Suppressor macrophage treated with lipopolysaccharide for 4 hours (primary cell): ENCODE measurements at regions not wholly inside any gene's neighbourhood (a gene's known extent, or its start where the extent isn't known, plus 50 kb on each side); places are given as distances from the start of the nearest gene placed in this dataset.

Experiments used
- DNase-seq: peaks from one replicate; pipeline ENCODE4 v3.0.0-alpha.2; 2020

DNA sequence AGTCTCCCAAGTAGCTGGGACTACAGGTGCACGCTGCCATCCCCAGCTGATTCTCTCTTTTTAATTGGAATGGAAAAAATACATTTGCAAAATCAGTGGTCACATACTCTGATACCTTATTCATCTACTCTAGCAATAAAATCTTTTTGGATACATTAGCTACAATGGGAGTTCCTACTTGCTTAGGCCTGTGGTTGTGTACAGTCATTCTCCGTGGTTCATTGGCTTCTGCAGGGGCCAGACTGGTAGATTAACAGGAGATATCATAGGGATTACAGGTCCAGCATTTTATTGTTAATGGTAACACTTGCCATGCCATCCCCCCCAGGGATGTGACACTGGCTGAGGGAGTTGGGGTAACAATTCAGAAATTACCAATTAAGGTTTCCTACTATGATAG, 140.0 kb downstream of the ADAMTS15 start:
- no peak for DNase-seq

DNA sequence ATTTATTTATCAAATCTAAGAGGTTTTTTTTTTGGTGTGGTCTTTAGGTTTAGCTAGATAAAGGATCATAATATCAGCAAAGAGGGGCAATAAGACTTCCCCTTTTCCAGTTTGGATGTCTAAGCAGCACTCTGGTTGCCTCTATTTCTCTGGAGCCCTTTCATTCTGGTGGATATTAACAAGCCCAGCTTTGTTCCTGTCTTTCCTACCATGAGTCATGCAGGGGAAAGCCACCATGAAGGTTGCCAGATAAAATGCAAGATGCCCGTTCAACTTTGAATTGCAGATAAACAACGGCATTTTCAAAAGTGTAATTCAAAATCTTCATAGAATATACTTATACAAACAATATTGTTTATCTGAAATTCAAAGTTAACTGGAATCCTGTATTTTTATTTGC, 143.6 kb downstream of the ADAMTS15 start:
- DNase-seq, result no peak

DNA sequence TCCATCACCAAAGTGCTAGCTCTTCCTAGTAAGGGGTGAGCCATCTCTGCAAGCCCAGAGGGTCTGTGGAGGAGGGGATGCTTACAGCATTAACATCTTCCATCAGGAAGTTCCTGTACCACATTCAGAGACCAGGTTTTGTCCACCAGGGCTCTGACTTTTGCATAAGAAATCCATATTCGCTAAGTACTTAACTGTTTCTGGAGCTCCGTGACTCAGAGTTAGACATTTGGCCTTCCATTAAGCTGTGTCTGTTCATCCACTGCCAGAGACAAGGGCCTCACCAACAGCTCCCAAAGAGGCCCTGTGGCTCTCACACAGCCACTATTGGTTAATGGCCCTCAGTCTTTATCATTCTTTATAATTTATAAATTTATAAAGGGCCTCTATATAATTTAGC, 144.6 kb downstream of the ADAMTS15 start:
- DNase-seq, result no peak

DNA sequence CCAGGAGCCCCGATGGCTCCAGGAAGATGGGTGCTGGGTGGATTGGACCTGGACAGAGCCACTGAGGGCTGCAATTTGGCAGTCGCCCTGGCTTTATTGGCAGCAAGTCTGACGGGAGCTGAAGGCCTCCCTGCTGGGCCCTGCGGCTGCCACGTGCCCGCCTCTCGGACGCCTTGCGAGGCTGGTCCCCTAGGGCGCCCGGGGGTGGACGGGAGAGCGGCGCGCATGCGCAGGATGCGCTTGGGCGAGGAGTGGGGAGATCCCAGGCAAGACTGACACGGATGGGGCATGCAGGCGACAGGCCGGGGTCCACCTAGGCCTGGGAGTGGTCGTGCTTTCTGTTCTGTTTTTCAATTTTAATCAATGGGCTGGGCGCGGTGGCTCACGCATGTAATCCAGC, 150.0 kb downstream of the ADAMTS15 start:
- no peak for DNase-seq

DNA sequence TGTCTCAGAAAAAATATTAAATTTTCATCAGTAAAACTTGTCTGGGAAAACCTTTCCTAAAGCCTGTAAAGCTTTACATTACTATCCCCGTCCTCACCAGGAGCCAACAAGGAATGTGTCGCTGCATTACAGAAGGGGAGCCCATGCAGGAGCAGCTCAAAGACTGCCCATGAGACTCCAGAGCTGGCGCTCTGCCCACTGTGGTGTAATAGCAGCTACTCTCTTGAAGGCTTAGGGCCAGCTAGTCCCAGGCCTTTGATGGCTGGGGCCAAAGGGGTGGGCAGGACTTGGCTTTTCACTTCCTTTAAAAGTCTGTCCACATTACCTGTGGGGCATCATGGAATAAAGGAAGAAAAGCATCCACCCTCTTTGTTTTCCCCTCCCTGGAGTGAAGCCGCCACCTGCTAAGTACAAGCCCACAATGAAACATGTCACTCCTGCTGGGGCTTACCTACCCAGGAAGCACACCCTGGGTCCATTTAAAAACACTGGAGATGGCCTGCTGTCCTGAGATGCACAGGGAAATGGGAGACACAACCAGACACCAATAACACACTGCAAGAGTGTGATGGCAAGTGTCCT, 150.7 kb downstream of the ADAMTS15 start:
- no peak for DNase-seq

DNA sequence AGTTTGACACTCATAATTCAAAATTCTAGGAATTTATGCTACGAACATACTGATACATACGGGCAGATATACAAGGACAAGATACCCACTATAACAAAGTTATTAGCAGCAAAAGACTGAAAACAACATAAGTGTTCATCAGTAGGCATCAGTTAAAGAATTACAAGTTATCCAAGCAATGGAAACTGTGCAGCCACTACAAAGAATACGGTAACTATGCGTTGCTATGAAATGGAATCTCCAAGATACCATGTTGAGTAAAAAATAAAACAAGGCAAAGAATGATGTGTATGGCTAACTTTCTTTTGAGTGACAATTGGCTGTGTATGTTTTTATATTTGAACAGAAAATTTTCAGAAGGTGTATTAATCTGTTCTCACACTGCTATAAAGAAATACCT, 151.7 kb downstream of the ADAMTS15 start:
- DNase-seq, result no peak

DNA sequence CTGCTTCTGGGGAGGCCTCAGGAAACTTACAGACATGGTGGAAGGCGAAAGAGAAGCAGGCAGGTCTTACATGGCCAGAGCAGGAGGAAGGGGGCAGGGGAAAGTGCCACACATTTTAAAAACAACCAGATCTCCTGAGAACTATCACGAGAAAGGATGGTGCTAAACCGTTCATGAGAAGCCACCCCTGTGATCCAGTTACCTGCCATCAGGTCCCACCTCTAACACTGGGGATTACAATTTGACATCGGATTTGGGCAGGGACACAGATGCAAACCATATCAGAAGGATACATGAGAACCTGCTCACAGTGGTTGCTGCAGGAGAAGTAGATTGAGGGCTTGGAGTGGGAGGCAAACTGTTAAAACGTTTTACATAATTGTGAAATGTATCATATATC, 152.2 kb downstream of the ADAMTS15 start:
- DNase-seq, result no peak

DNA sequence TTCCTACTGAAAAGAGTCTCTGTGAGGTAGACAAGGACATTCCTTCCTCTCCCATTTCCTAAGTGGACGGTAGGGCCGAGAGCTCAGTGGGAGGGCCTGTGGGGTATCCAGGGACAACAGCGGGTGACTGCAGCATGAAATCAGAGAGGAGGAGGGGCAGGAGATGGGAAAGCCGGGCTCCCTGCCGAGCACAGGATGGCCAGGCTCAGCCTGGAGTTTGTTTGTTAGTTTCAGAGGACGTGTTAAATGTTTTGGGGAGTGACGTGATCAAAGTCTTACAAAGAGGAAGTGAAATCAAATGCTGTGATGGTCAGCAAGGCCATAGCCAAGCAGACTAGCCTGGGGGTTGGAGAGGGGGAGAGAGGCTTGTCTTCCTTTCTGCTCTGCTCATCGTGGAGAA, 152.7 kb downstream of the ADAMTS15 start:
- peak; percentile 64 for DNase-seq

DNA sequence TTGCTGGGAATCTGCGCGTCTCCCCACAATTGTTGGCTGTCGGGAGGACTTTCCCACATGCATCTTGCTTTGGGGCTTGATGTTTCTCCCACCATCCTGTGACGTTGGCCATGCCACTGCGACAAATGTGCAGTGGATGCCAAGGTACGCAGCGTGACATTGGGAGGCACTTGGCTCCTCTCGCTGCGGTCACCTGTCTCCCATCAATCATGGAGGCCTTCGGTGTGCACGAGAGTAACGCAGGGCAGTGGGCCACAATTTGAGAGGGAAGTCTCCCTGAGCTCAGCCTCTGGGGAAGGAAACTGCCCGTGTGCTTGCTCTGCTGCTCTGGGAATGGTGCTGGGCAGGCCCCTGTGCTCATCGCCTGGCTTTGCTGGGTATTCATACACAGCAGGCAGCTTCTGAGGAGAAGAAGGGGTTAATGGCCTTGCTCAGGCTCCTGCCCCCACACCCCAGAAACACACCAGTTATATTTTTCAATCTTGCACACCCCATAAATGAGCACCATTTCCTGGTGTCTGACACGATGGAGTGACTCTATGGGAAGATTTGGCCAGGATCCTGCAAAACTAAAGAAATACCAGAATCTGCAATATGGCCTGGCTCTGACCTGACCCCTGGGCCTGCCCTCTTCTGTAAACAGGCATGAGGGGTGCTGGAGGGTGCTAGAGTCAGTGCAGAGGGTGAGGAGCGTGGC, 153.5 kb downstream of the ADAMTS15 start:
- no peak for DNase-seq

DNA sequence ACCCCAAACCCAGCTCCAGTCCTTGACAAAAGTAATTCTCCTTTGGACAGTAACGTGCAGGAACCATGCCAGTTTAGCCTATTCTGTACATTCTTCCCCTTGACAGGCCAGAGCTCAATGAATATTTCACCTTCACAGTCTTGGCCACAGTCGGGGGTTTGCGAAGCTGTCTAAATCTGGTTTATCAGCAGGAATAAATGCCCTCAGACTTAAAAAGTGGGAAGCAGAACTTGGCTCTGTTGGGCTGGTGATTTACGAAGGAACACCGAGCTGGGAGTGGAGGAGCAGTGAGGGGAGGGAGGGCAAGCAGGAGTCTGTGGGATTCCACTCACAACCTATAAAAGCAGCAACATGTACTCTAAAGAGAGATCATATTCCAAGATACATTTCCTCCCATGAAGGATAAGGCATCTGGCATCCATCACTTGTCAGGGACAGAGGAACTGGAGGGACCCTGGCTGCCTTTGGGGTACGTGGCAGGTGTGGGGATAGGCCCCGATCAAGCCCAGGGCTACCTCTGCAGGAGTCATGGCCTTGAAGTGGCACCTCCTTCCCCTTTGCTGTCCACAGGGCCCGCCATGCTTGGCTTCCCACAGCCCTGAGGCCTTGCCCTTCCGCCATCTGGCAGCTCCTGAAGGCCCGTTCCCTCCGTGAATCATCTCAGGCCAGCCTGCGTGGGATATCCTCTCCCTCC, 154.3 kb downstream of the ADAMTS15 start:
- no peak for DNase-seq

DNA sequence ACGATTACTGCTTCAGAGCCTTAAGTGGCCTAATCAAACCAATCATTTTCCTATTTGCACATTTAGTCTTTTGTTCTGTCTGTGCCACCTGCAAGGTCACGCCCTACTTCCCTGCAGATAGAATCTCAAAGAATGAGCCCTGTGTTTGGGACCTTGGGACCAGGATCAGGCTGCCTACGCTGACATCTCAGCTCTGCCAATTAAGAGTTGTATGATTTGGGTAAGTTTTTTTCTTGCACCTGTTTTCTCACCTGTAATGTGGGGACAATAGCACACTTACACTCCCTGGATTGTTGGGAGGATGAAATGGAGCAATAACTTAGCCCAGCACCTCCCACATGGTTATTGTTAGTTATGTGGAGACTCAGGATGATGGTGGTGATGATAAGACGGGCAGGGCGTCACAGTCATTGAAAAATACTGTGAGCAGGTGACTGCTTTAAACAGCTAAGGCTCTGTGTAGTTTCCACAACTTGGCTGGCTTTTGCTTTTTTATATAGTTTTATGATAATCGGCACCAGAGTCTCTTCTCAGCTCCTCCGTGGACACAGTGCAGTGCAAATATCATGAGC, 155.0 kb downstream of the ADAMTS15 start:
- no peak for DNase-seq

DNA sequence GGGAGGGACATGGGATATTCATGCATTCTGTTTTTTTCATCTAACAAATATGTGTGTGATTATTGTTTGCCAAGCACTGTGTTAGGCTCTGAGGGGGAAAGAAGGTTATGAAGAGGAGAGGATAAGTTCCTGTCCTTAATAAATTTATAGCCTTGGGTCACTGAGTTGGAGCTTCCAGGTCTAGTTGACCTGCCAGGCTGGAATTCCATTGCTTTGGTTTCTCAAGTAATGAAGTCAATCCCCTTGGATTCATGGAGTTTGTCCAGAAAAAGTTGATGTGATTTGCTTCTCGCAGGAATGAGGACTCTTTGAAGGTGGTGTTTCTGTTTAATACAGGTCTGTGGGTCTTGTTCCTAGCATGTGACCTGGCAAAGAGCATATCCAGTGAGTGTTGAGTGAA, 156.2 kb downstream of the ADAMTS15 start:
- DNase-seq, result no peak

DNA sequence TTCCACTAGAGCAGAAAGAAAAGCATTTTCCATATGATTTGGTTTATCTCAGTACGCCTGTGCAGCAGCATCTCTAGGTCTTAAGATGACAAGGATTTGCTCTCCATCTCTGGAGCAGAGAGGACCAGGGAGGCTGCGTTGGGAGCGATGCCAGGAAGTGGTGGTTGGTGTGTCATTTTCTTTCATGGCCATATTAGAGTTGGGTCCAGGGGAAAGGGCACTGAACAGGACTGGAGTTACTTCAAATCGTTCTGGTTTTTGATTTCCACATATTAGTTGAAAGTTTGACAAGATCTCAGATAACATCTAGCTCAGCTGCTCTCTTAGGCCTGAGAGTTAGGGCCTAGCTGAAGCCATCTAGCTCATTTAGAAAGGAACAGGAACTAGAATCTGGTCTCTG, 157.7 kb downstream of the ADAMTS15 start:
- DNase-seq, result no peak

DNA sequence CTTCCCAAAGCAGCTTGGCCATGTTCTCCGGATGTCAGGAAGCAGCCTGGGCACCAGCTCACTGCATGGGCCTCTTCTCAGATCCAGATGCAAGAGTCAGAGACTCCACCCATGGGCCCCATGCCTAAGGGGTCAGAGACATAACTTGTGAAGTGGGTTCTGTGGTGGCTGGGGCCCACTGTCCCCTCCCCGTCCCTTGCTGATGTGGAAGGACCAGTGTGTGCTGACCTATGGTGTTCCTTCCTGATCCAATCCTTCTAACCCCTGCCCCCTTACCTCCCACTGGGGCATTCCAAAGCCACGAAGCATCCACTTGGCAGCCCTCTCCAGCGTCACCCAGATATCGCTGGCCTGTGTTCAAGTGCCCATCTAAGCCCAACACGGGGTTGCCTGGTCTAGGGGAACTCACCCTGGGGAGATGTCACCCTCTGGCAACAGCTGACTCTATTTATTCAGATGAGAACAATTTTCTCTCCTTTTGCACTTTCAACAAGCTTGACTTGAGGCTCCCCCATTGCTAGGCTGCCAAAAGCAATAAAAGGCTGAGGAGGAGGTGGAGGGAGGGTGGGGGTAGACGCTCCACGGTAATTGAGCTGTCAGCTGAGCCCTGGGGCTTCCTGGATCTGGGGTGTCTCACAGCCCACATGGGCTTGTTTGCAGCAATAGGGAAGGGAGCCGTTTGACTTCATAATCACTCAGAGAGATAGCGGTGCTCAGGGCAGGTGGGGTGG, 158.5 kb downstream of the ADAMTS15 start:
- no peak for DNase-seq

DNA sequence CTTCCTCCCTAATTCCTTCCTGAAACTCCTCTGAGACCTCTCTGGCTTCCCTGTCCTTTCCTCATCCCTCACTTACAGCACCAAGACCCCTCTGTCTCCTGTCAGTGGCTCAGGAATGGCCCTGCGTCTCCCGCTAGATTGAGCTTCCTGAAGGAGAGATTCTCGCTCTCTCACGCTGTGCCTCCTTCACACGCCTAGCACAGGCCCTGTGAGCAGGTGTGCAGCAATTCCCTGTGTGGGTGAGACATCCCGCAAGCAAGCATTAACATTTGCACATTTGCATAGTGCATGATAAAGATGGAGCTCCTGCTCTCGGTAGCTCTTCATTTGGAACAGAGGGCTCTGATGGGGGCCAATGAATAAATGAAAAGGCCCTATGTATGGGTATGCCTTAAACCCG, 159.8 kb downstream of the ADAMTS15 start:
- DNase-seq, result no peak

DNA sequence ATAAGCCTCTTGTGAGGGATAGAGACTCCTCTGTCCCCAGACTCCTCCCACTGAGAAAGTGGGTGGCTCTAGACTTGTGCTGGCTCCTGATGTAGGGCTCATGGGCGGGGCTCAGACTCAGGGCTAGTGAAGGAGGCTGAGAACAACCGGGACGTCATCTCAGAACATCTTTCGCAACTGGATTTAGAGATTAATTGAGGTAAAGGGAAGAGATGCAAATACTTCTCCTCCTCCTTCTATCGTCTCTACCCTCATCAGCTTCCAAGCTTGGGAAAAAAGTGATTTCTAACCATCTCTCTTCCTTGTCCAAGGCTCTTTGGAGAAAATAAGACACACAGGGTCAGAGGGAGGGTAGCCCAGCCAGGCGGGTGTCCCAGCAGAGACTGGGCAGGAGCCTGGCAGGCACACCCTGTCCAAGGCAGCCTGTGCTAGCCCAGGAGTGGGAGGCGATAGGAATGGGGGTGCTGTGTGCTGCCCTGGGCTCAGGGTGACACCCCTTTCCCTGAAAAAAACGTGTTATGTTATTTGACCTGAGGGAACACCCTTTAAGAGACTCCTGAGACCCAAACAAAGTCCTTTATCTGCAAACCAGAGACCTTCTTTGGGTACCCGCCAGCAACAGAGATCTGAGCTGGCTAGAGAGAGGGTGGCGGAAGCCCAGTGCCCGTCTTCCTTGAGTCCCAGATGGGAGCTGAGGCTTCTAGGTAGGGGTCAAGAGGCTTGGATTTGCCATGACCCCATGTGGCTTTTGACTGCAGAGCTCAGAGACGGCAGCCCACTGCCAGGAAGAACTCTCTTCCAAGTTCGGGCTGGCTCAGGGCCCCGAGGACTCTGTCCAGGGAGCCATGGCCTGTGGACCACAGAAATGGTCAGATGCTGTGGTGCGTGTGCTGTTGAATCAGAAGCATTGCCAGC, 160.9 kb downstream of the ADAMTS15 start:
- DNase-seq, result peak; percentile 11

DNA sequence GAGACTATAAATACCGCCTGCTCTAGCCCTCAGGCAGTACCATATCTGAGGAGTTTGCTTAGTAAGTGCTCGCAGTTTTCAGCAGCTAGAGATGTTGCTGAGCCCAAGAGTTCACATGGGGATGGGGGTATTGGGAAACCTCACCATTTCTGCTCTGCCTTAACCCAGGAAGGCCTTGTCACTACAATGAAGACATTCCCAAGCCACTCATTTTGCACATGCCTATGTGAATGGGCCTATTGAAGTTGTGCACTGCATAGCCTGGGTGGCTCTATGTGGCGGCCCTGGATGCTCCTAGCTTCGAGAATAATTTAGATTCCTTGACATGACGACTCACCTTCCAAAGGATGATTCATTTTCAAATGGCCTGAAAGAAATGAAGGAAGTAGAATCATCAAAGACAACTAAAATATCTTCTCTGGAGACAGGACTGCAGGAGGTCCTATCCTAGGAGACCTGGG, 163.4 kb downstream of the ADAMTS15 start:
- DNase-seq, result no peak

DNA sequence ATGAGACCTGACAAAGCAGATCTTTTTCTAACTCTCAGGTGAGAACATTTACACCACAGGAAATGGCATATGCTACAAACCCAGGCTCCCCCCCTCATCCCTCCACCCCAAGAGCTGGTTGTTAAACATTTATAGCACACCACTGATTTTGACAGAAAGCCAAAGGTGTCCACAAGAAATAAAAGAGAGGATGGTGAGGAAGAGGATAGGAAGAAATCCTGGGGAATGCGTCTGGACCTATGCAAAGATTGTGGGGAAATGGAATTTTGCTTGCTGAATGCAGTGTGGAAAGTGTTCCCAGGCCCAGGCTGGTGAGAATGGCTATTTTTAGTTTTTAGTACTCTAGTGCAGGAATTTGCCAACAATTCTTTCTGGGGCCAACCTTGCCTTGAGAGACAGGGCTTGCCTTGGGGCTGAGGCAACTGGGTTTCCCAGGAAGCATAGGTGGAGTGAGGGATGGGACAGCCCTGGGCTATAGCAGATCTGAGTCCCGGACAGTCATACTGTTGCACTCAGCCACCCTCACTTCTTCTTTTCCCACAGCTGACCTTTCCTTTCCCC, 163.9 kb downstream of the ADAMTS15 start:
- peak; percentile 53 for DNase-seq

DNA sequence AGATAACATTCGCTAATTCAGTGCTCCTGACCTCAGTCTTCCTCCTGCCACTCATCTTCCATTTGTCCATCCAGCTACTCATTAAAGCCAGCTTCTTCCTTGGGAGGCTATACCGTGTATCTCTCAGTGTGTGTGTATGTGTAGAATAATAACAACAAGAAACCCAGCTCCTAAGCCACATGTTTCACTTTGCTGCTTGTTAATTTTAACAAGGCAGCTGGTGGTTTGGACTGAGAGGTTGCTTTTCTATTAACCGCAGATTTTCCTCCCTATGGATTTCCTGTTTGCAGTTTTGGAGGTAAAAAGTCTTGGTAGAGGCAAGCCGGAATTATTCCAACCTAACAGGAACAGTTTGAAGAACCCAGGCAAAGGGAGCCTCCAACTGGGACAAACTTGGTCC, 165.0 kb downstream of the ADAMTS15 start:
- DNase-seq, result no peak

DNA sequence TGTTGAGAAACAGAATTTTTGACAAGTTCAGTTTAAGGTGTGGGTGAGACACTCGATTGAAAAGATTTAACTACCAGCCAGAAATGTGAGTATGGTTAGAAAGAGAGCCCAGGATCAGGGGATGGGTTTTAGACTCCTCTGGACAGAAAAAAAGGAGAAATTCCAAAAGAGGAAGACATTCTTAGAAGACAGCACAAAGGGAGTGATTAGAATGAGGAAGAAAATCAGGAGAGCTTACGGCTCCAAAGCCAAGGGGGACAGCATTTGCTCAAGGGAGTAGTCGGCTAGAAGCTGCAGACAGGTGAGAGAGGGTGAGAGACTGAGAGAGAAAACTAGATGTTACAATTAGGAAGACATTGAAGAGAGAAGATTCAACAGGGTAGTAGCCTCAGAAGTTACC, 166.1 kb downstream of the ADAMTS15 start:
- peak; percentile 19 for DNase-seq

DNA sequence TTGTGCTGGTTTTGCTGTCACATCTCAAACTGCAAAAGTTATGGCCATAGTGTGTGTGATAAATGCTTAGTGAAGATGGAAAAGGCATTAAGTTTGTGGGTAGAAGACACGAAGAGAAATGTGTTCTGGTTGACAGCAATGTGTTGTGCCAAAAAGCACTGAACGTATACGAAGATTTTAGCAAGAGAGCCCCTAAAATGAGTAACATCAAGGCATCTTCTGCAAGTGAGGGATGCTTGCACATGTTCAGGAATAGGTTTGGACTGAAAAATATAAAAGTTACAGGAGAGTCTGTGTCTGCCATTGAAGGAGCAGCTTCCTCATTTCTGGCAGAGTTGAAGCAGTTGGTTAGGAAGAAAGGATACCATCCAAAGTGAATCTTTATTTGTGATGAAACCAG, 167.1 kb downstream of the ADAMTS15 start:
- no peak for DNase-seq

DNA sequence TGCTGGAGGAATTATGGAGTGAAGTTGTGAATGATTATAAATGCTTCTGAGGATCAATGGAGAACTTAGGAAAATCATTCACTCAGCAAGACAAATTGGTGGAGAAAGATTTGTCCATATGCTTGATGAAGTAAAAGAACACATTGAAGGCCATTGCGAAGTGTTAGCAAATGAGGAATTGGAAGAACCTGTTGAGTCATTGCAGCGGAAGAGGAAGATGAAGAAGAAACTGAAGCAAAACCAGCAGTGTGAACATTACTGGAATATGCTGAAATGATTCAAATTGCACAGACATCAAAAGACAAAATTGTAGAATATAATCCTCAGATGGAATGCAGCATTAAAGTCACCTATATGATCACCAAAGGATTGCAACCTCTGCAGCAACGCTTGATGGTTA, 168.1 kb downstream of the ADAMTS15 start:
- DNase-seq, result peak; percentile 84
